Activated B cell treated with CpG ODN at 0.5 μM for 24 hours (primary cell): ENCODE measurements at regions not wholly inside any gene's neighbourhood (a gene's known extent, or its start where the extent isn't known, plus 50 kb on each side); places are given as distances from the start of the nearest gene placed in this dataset.

Experiments
- ATAC-seq: fragments of 200-7000 bp; cut with Tn5 transposase; one replicate; pipeline ENCODE4 v1.10.0; 2021; ENCODE audit warnings: low read depth, mild to moderate bottlenecking, moderate library complexity
- CTCF ChIA-PET: fragments of 350-600 bp; sonication (Branson Sonifier 250); formaldehyde crosslinking; loops from one replicate; lab custom pipeline; 2021; ENCODE audit warnings: antibody characterized with exemption; lab: Charles Lee
- POLR2A ChIA-PET: fragments of 350-600 bp; sonication (Branson Sonifier 250); formaldehyde crosslinking; loops from one replicate; lab custom pipeline; 2021; ENCODE audit warnings: antibody characterized with exemption; lab: Charles Lee
- DNase-seq: peaks from one replicate; pipeline ENCODE4 v3.0.0; 2022
- H3K27ac Mint-ChIP-seq: one replicate; pipeline ENCODE4 v1.8.0; 2020; ENCODE audit warnings: mixed read lengths
- H3K27me3 Mint-ChIP-seq: one replicate; pipeline ENCODE4 v1.8.0; 2021; ENCODE audit warnings: mixed read lengths
- H3K36me3 Mint-ChIP-seq: one replicate; pipeline ENCODE4 v1.8.0; 2021; ENCODE audit warnings: low read depth, mixed read lengths
- H3K4me1 Mint-ChIP-seq: one replicate; pipeline ENCODE4 v1.8.0; 2021; ENCODE audit warnings: mixed read lengths
- H3K4me3 Mint-ChIP-seq: one replicate; pipeline ENCODE4 v1.8.0; 2020; ENCODE audit warnings: mild to moderate bottlenecking, mixed read lengths
- H3K9me3 Mint-ChIP-seq: one replicate; pipeline ENCODE4 v1.8.0; 2020; ENCODE audit warnings: mixed read lengths
- intact Hi-C: fragments of 100-400 bp; cut with micrococcal nuclease; formaldehyde crosslinking; loops from one replicate; pipeline ENCODE4 v1.15.1; 2024
- TF ChIP-seq, protein P1 (sequence below): fragments of 200-600 bp; IDR thresholded peaks from one replicate; pipeline ENCODE4 v1.8.0; 2022; ENCODE audit warnings: antibody characterized with exemption, mild to moderate bottlenecking

- ChIA-PET CTCF (no interaction called here), POLR2A (interaction anchor here (0.6 kb wide), 1 partner anchor 14 kb away, joined by 3 read pairs; no protein-coding TSS in a partner anchor)
- ATAC-seq, result no peak
- H3K4me1 Mint-ChIP-seq, result no peaks in the 10 kb centered on the region
- H3K27me3 Mint-ChIP-seq, result peaks cover 30% of the 10 kb centered on the region
- no peak for DNase-seq
- TF ChIP-seq, protein P1, sequence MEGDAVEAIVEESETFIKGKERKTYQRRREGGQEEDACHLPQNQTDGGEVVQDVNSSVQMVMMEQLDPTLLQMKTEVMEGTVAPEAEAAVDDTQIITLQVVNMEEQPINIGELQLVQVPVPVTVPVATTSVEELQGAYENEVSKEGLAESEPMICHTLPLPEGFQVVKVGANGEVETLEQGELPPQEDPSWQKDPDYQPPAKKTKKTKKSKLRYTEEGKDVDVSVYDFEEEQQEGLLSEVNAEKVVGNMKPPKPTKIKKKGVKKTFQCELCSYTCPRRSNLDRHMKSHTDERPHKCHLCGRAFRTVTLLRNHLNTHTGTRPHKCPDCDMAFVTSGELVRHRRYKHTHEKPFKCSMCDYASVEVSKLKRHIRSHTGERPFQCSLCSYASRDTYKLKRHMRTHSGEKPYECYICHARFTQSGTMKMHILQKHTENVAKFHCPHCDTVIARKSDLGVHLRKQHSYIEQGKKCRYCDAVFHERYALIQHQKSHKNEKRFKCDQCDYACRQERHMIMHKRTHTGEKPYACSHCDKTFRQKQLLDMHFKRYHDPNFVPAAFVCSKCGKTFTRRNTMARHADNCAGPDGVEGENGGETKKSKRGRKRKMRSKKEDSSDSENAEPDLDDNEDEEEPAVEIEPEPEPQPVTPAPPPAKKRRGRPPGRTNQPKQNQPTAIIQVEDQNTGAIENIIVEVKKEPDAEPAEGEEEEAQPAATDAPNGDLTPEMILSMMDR, result no peak
- no peaks in the 10 kb centered on the region for H3K36me3 Mint-ChIP-seq
- intact Hi-C loops, result no loop called here
- no peak overlapping the region for H3K27ac Mint-ChIP-seq
- no peak overlapping the region for H3K4me3 Mint-ChIP-seq
- H3K9me3 Mint-ChIP-seq, result no peaks in the 10 kb centered on the region
Observed at GRCh38 chr2:203789618-203790017, 78.0 kb upstream of the CTLA4 start.

GRCh38 chr2:203790134-203790852 is 77.3 kb upstream of the CTLA4 start:
- H3K36me3 Mint-ChIP-seq, result no peaks in the 10 kb centered on the region
- ChIA-PET CTCF (no interaction called here), POLR2A (interaction anchor here (0.6 kb wide), 1 partner anchor 13 kb away, joined by 3 read pairs; no protein-coding TSS in a partner anchor)
- intact Hi-C loops, result no loop called here
- H3K4me1 Mint-ChIP-seq, result no peaks in the 10 kb centered on the region
- peaks cover 30% of the 10 kb centered on the region for H3K27me3 Mint-ChIP-seq
- DNase-seq (no peak), ATAC-seq (no peak)
- H3K9me3 Mint-ChIP-seq, result no peaks in the 10 kb centered on the region
- H3K27ac Mint-ChIP-seq, result no peak overlapping the region
- TF ChIP-seq, protein P1, result no peak
- no peak overlapping the region for H3K4me3 Mint-ChIP-seq

DNA sequence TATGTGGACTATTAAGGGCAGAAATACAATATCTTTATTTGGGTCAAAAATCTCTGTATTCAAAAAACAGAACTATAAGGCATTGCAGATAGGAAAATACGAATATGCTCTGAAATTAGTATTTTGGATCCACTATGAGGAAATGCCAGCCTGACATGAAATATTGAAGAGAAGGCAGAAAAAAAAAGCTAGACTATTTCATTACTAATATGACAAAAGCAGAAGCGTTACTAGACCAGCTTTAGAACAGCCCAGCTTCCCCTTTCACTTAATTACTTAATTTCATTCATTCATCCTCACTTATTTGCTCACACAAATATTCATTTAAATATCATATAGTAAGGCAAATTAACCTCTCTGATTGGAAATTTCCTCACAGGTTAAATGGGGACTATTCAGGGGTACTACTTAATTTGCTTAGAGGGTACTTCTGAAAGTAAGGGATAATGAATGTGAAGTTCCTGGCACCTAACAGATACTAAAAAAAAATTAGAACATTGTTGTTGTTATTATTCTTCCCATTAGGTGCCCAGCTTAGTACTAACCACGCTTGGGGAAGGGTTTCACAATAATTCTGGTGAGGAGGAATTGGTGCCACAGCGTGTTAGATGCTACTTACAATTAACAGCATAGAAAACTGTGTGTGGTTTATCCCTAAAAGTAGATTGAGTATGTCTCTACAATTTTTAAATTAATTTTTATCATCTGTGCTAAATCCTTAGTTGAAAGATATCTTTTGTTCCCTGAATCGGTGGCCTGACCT is 71.1 kb upstream of the CTLA4 start:
- DNase-seq, result no peak
- ATAC-seq, result no peak
- H3K36me3 Mint-ChIP-seq, result no peaks in the 10 kb centered on the region
- peaks cover 5% of the 10 kb centered on the region for H3K9me3 Mint-ChIP-seq
- CTCF ChIA-PET, result no interaction called here
- H3K27me3 Mint-ChIP-seq, result peaks cover 29% of the 10 kb centered on the region
- no peaks in the 10 kb centered on the region for H3K4me1 Mint-ChIP-seq
- no peak overlapping the region for H3K4me3 Mint-ChIP-seq
- no peak overlapping the region for H3K27ac Mint-ChIP-seq
- POLR2A ChIA-PET, result no interaction called here
- TF ChIP-seq, protein P1, result no peak
- intact Hi-C loops, result no loop called here

DNA sequence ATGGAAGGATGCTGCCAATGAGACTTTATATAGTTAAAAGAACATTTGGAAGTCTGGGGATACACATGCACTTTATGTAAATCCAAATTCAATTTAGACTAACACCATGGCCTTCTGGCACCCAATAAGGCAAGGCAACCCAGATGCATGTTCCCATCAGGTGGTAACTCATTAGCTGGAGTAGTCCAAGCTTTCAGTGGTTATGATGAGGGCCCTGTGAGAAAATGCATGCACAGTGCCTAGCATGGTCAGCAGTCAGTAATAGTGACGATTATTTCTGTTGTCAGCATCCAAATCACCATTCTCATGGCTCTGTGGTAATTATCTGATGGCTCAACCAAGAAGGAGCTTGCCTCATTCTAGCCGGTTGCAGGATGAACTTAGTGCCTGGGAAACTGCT is 70.3 kb upstream of the CTLA4 start:
- ChIA-PET POLR2A (no interaction called here), CTCF (no interaction called here)
- Mint-ChIP-seq H3K27me3 (peaks cover 25% of the 10 kb centered on the region), H3K4me1 (no peaks in the 10 kb centered on the region), H3K36me3 (no peaks in the 10 kb centered on the region), H3K27ac (no peak overlapping the region), H3K4me3 (no peak overlapping the region), H3K9me3 (peaks cover 5% of the 10 kb centered on the region)
- no peak for ATAC-seq
- intact Hi-C loops, result no loop called here
- DNase-seq, result no peak
- TF ChIP-seq, protein P1, result no peak

DNA sequence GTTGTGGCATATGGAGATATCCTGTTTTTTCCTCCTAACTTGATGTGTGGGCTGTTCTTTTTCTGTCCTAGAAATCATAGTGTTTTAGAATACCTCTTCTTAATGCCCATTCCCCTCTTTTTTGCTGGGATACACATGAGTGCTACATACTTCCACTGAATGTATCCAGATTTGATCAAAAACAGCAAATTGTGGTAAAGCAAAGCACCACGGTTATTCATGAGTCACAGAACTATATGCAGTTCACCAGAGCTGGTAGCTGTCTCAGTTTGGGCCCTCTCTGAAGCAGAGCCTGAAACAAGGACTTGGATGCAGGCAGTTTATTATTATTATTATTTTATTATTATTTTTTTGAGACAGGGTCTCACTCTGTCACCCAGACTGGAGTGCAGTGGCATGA is 69.9 kb upstream of the CTLA4 start:
- DNase-seq (no peak), ATAC-seq (no peak)
- Mint-ChIP-seq H3K36me3 (no peaks in the 10 kb centered on the region), H3K4me1 (no peaks in the 10 kb centered on the region), H3K27ac (no peak overlapping the region), H3K4me3 (no peak overlapping the region), H3K27me3 (peaks cover 20% of the 10 kb centered on the region), H3K9me3 (peaks cover 5% of the 10 kb centered on the region)
- intact Hi-C loops, result no loop called here
- TF ChIP-seq, protein P1, result no peak
- POLR2A ChIA-PET, result no interaction called here
- CTCF ChIA-PET, result no interaction called here
